MG63 (cell line): ENCODE measurements at regions not wholly inside any gene's neighbourhood (a gene's known extent, or its start where the extent isn't known, plus 50 kb on each side); places are given as distances from the start of the nearest gene placed in this dataset.

ENCODE experiments used
- DNase-seq: peaks from one replicate; pipeline ENCODE4 v3.0.0-alpha.2; 2020
- H3K27me3 ChIP-seq: fragments of 250-450 bp; sonication (Bioruptor Pico); 2 replicates; pipeline ENCODE4 v1.5.1; 2020; ENCODE audit warnings: mild to moderate bottlenecking, moderate library complexity
- H3K36me3 ChIP-seq: fragments of 250-450 bp; sonication (Bioruptor Pico); 2 replicates; pipeline ENCODE4 v1.5.1; 2020; ENCODE audit warnings: mild to moderate bottlenecking, moderate library complexity
- H3K4me3 ChIP-seq: fragments of 250-450 bp; sonication (Bioruptor Pico); 2 replicates; pipeline ENCODE4 v1.5.1; 2020; ENCODE audit warnings: mild to moderate bottlenecking, moderate library complexity
- H3K9me3 ChIP-seq: fragments of 250-450 bp; sonication (Bioruptor Pico); 2 replicates; pipeline ENCODE4 v1.5.1; 2020; ENCODE audit warnings: mild to moderate bottlenecking, moderate library complexity

DNA sequence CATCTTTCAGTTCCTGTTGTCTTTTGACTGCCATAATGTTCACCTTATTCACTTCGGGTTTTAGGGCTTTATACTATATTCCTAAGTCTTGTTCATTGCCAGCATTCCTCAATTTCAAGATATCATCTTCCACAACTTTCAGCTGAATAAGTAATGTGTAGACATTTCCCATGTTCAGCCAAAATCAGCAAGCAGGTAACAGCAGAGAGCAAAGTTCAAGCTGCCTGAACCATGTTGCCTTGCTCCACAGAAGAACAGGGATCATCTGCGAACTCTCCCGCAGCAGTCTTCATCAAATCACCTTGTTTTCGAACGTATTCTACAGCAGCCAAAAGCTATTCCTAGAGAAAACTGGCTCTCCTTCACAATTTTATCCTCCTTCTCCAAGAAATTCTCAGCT, 95.3 kb upstream of the CCDC112 start:
- H3K9me3 ChIP-seq = no peaks in the 10 kb centered on the region
- no peaks in the 10 kb centered on the region for H3K27me3 ChIP-seq
- H3K4me3 ChIP-seq = no peak overlapping the region
- DNase-seq = no peak
- no peaks in the 10 kb centered on the region for H3K36me3 ChIP-seq

DNA sequence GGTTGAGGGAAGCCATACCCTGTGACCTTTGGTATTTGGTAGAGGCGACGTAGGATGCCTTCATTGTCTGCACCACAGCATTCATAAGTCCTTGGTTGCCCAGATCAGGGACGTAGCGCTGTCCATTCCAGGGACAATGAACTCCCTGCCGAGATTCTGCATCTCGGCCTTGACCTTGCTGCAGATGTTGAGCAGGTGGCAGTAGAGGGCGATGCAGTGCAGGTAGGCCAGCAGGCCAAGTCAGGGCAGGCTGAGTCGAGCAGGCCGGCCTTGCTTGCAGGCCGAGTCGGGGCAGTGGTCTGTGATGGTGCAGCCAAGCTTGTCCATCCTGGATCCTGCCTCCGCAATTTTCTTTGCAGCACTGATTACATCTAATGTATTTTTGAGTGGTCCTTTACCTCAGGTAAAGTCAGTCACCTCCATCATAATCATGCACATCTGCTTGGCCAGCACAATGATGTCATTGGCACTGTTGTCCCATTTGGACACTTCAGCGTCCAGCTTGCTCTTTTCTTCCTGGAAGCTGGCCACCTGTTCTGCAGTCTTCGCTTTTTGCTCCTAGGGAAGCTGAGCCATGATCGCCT, 93.4 kb upstream of the CCDC112 start:
- no peaks in the 10 kb centered on the region for H3K27me3 ChIP-seq
- H3K9me3 ChIP-seq = no peaks in the 10 kb centered on the region
- H3K36me3 ChIP-seq = no peaks in the 10 kb centered on the region
- no peak for DNase-seq
- H3K4me3 ChIP-seq = no peak overlapping the region

DNA sequence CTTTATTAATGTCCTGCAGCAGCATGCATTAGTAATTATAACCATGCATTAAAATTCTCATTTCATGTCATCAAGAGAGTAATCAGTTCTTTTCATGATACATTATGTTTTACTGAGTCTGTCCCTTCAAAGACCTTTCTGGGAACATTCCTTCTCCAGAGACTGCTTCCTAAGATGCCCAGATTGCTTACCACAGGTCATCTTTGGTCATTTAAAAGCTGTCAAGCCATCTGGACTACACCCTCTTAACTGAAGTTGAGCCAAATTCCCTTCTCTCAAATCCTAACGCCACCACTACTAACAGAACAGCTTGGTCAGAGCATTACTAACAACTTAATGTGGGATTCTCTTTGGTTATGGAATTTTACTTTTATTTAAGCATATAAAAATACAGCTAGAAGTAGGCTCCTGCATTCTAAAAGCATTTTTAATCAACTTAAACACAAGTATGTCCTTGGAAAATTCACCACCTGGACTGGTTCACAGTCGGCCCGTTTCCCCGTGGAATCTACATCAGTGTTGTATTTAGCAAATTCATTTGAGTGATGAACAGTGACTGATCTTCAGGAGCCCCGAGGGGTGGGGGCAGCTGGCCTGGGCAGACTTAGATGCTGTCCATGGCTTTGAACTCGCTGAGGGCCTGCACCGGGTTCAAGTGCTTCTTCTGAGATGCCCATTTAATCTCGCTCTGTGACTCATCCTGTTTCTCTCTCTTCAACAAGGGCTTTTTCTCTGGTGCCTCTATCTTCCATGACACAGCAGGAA, 92.8 kb upstream of the CCDC112 start:
- Histone ChIP-seq H3K4me3 (no peak overlapping the region), H3K36me3 (no peaks in the 10 kb centered on the region), H3K9me3 (no peaks in the 10 kb centered on the region), H3K27me3 (no peaks in the 10 kb centered on the region)
- DNase-seq = no peak

DNA sequence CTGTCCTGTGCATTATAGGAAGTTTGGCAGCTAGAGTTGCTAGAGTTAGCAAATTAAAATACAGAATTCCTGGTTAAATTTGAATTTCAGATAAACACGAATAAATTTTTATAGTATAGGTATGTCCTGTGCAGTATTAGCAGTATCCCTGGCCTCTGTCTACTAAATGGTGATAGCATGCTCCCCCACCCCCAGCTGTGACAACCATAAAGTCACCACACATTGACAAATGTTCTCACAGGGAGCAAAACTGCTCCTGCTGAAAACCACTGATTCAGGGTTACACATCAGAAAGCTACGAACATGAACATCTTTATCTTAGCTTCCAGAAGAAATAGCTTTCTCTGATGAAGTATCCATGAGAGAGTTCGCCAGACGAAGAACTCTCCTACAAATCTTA, 91.8 kb upstream of the CCDC112 start:
- Histone ChIP-seq H3K36me3 (no peaks in the 10 kb centered on the region), H3K9me3 (no peaks in the 10 kb centered on the region), H3K4me3 (no peak overlapping the region), H3K27me3 (no peaks in the 10 kb centered on the region)
- no peak for DNase-seq

DNA sequence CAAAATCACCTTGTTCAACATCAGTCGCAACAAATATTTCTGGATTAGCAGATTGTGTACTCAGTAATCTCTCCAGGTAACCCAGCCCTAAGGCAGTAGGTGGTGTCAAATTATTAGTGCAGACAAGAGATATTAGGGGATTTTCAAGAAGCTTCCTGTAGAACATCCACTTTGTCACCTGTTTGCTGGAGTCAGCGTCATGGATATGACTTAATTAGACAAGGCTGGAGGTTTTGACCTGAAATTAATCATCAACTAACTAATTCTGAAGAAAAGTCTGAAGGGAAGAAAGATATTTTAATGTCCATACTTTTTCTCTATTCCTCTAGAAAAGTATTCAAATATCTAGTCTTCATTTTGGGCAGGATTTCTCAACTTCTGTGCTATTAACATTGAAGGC, 91.4 kb upstream of the CCDC112 start:
- Histone ChIP-seq H3K27me3 (no peaks in the 10 kb centered on the region), H3K9me3 (no peaks in the 10 kb centered on the region), H3K4me3 (no peak overlapping the region), H3K36me3 (no peaks in the 10 kb centered on the region)
- DNase-seq = no peak

DNA sequence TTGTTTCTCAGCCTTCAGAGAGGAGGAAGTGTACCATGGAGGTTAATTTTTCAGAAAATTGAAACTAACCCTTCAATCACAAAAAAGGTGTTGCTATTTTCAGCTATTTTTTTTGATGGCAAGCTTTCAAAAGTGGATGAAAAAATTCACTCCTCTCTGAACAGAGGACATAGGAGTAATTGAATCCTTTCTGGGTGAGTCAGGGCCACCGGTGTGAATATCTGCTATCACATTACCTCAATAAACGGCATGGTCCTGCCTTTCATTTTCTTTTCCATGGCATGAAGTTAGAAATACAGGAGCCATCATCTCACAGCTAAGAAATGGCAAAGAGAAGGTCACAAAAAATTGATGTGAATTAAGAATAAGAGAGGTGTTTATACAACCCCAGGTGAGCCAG, 90.2 kb upstream of the CCDC112 start:
- Histone ChIP-seq H3K27me3 (no peaks in the 10 kb centered on the region), H3K36me3 (no peaks in the 10 kb centered on the region), H3K4me3 (no peak overlapping the region), H3K9me3 (no peaks in the 10 kb centered on the region)
- no peak for DNase-seq

DNA sequence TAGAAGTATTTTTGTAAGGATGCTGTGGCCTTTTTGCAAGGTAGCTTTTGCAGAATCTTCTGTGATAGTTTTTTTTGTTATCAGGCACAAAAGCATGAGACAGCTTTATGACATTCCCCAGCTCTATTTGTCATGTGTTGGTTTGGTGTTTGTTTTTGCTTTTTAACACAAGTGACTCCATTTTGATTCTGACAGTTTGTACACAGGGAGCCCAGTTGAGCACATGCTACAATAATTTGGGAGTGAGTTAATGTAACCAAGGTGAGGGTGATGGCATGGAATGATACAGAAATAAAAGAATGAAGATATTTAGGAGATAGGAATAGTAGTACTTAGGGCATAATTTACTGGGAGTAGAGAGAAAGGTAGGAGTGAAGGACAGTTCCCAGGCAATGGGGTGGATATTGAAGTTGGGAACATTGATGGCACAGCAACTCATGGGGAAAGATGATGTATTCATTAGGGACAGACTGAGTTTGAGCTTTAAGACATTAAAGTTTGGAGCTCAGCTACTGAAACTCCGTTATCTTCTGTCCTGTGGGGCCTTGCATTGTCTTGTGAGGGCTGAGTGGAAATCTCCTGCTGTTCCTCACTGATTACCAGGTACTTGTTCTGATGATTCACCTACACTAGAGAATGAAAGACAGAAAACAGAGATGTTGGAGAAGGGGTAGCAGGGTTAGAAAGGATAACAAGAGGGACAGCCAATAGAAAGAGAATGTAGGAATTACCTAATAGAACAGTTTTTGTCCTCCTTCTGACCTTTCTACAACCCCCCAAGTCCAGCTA, 88.3 kb upstream of the CCDC112 start:
- DNase-seq = no peak
- no peaks in the 10 kb centered on the region for H3K9me3 ChIP-seq
- no peaks in the 10 kb centered on the region for H3K27me3 ChIP-seq
- H3K4me3 ChIP-seq = no peak overlapping the region
- H3K36me3 ChIP-seq = no peaks in the 10 kb centered on the region

DNA sequence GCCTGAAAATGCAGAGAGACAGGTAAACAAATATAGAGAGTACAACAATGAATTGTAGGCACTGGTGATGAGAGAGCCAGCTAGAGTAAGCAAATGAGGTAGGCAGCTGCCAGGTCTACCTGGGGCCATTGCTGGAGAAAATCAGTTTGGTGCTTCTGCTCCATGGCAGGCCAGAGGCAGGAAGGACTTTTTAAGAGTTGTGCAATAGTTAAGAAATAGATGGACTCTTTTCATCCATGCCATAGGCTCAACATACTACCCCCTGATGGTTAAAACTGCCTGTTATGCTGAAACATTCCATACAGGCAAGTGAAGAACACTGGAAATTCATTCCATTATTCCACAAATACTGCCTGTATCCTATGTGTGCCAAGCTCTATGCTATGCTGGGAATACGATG, 86.5 kb upstream of the CCDC112 start:
- Histone ChIP-seq H3K27me3 (no peaks in the 10 kb centered on the region), H3K4me3 (no peak overlapping the region), H3K36me3 (no peaks in the 10 kb centered on the region), H3K9me3 (no peaks in the 10 kb centered on the region)
- no peak for DNase-seq

DNA sequence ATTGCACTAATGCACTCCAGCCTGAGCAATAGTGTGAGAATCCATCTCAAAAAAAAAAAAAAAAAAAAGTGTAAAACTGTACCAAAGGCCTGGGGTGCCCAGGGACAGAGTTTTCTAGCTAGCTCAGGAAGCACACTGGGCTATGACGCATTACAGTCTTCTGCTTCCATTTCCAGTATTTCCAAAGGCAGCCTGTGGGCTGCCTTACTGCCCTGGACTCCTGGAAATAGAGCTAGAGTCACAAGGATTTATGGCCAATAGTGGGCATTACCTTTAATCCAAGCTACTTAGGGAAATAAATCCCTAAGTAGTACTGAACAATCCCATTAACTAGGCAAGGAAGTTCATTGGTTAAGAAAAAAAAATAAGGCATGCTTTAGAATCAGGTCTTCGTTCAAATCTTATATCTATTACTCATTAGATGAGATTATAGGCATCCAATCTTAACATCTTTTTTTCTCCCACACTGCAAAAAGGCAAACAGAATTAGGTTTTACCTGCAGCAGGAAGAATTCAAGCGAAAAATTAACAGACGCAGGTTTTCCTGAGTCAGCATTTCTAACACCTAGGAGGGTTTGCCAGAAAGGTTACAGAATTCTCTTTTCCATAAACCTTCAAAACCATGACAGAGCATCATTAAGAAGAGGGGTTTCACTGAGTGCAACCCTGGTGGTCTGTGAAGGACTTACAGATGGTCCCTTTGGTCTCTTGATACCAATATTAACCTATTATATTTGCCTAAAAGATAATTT, 85.6 kb upstream of the CCDC112 start:
- no peak overlapping the region for H3K4me3 ChIP-seq
- DNase-seq = no peak
- no peaks in the 10 kb centered on the region for H3K27me3 ChIP-seq
- H3K36me3 ChIP-seq = no peaks in the 10 kb centered on the region
- no peaks in the 10 kb centered on the region for H3K9me3 ChIP-seq

DNA sequence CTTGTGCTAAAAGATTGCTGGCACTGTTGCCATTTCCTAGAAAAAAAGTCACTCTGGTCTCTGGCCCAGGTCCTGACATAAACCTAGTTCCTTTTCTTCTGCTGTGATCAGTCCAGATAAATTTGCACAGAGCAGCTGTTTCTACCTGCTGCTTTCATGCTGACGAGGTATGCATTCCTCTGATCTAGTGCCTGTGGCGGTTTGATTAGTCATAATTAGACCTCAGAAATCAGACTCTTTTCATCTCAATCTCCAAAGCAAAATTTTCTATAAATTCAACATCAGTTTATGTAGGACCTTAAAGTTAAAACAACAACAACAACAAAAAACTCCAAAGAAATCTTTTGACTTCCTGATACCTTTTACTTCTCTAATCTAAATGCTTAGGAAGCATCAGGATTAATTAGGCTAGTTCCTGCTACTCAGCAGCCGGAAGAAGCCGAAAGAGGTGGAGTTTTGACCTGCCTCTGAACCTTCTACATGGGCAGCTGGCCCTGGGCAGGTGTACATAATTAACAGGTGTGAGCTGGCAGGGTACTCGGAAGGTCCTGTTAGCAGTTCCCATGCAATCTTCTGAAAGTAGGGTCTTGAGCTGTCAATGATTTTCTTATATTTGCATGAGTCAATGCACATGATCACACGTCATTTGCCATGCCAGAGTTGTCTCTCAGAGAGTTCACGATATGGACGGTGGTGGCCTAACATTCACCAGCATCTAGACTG, 83.3 kb upstream of the CCDC112 start:
- DNase-seq = no peak
- Histone ChIP-seq H3K4me3 (no peak overlapping the region), H3K9me3 (no peaks in the 10 kb centered on the region), H3K27me3 (no peaks in the 10 kb centered on the region), H3K36me3 (no peaks in the 10 kb centered on the region)

DNA sequence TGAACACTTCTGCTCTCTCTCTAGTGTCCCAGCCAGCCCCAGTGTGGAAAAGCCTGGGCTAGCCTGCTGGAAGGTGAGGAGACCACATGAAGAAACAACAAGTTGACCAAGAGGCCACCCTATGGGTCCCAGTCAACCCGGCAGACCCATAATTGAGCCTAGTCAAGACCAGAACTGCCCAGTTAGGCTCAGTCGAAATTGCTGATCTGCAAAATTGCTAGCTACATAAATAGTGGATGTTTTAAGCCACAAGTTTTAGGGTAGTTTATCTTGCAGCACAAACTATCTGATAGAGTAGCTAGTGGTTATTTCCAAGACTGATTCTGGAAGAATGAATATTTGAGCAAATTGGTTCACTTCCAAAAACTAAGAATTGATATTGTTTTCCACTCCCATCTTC, 82.3 kb upstream of the CCDC112 start:
- DNase-seq = no peak
- no peak overlapping the region for H3K4me3 ChIP-seq
- H3K9me3 ChIP-seq = no peaks in the 10 kb centered on the region
- H3K36me3 ChIP-seq = no peaks in the 10 kb centered on the region
- H3K27me3 ChIP-seq = no peaks in the 10 kb centered on the region

DNA sequence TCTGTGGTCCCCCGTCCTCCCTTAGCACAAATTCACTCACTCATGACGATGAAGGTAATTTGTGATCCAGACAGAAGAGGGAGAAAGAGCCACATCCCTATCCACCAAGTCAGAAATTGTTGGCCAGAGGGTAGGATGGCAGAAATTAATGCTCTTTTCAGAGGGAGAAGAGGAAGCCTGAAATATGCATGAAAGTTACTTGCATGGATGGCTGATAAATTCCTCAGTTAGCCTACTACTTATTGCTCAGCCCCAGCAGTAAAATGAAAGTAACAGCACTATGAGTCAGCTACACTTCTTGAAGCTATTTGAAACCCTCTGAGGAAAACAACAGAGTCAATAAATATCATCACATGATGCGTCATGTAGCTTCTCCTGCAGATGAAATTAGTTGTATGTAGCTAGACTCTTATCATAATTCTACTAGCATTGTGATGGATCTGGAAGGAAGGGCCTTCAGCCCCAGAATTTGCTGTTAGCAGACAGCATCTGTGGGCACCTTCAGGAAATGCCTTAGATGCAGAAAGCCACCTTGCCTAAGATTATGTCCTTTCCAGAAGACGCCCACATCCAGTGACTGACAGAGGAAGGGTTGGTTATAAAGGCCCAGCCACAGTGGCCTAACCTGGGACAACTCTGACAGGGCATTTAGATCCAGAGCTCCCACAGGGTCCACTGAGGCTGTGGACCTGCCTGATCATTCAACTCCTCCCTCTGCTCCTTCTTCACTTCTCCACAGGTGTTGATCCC, 81.2 kb upstream of the CCDC112 start:
- Histone ChIP-seq H3K9me3 (no peaks in the 10 kb centered on the region), H3K27me3 (no peaks in the 10 kb centered on the region), H3K4me3 (no peak overlapping the region), H3K36me3 (no peaks in the 10 kb centered on the region)
- DNase-seq = no peak

DNA sequence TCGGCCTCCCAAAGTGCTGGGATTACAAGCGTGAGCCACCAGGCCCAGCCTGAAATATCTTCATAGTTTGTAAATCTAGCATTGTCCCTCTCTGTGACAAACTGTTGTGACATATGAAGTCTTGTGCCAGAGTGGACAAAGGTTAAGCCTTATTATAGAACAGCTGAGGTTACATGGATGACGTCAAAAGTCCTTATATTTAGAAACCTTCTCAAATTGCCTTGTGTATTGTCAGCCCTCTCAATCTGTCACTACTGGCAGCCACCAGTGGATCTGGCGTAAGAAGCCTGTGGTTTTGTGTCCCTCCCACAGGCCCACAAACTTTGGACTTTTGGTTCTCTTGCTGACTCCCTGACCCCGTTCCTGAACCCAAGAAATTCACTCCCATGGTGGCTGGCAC, 79.4 kb upstream of the CCDC112 start:
- Histone ChIP-seq H3K4me3 (no peak overlapping the region), H3K36me3 (no peaks in the 10 kb centered on the region), H3K27me3 (no peaks in the 10 kb centered on the region), H3K9me3 (no peaks in the 10 kb centered on the region)
- no peak for DNase-seq

DNA sequence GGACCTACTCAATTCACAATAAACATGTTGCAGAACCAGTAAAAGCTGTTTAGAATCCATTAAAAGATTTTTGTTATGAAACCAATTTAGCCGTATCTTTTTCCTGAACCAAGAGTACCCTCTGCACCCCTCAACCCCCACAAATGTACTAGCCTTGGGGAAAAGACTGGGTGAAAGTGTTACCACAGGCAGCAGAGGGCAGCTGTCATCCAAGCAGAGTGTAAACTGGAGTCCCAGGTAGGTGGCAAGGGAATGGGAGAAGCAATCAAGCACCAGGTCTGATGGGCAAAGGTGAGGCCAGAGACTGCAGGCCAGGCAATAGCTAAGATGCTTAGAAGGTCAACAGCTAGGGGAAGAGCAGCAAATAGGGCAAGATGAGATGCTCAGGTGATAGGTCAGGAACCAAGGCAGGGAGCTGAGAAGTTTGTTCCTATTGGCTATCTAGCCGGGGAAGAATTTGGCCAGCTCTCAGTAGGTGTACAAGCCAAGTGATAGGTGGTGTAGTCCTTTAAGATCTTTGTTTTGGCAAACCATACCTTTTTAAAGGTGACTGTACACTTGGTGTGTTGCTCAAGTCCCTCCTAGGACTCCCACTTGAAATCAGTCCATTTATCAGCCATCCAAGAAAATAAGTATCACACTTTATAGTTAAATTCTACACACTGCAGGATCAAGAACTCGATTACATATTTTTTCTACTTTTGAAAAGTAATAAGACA, 77.8 kb upstream of the CCDC112 start:
- Histone ChIP-seq H3K9me3 (no peaks in the 10 kb centered on the region), H3K36me3 (no peaks in the 10 kb centered on the region), H3K4me3 (no peak overlapping the region), H3K27me3 (no peaks in the 10 kb centered on the region)
- DNase-seq = no peak

DNA sequence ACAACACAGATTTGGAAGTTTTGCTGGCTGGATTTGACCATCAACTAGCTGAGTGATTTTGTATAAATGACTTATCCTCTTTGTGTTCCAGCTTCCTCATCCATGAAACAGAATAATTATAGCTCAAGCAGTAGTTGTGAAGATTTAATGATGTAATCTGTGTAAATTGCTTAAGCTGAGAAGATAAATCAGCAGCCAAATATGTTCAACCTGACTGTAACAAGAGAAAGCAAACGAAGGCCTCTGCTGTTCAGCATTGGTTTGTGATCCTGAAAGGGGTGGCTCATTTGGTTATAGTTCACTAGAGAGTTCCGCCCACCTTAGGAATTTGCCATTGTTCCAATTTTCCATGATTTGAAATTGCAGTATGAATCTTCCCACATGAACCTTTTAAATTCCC, 75.7 kb upstream of the CCDC112 start:
- no peaks in the 10 kb centered on the region for H3K9me3 ChIP-seq
- no peak overlapping the region for H3K4me3 ChIP-seq
- H3K36me3 ChIP-seq = no peaks in the 10 kb centered on the region
- DNase-seq = no peak
- no peaks in the 10 kb centered on the region for H3K27me3 ChIP-seq
